Chondrocyte (in vitro differentiated cells): ENCODE measurements at regions not wholly inside any gene's neighbourhood (a gene's known extent, or its start where the extent isn't known, plus 50 kb on each side); places are given as distances from the start of the nearest gene placed in this dataset.
"Not testable (repeated sequence)": the region's sequence is repeated elsewhere in the genome, so short reads cannot be mapped to it uniquely, and the experiment has no call there.

Experiments used
- DNase-seq: peaks from one replicate; pipeline ENCODE4 v3.0.0; 2021; ENCODE audit warnings: mixed read lengths, low spot score
- H3K27ac Mint-ChIP-seq: one replicate; pipeline ENCODE4 v1.8.0; 2021; ENCODE audit warnings: mild to moderate bottlenecking, moderate library complexity, mixed read lengths; ENCODE audit not compliant: unreplicated experiment
- H3K27me3 Mint-ChIP-seq: 2 replicates; pipeline ENCODE4 v1.8.0; 2021; ENCODE audit warnings: low read depth, mixed read lengths
- H3K36me3 Mint-ChIP-seq: 2 replicates; pipeline ENCODE4 v1.8.0; 2021; ENCODE audit warnings: low read depth, mixed read lengths
- H3K4me1 Mint-ChIP-seq: 2 replicates; pipeline ENCODE4 v1.8.0; 2021; ENCODE audit warnings: low read depth, mild to moderate bottlenecking, mixed read lengths
- H3K4me3 Mint-ChIP-seq: one replicate; pipeline ENCODE4 v1.8.0; 2021; ENCODE audit warnings: mild to moderate bottlenecking, moderate library complexity, mixed read lengths; ENCODE audit not compliant: unreplicated experiment
- H3K9me3 Mint-ChIP-seq: 2 replicates; pipeline ENCODE4 v1.8.0; 2021; ENCODE audit warnings: low read depth, mixed read lengths
- CTCF ChIP-seq: fragments of 200-600 bp; sonication (generic); IDR thresholded peaks from 2 replicates; pipeline ENCODE4 v1.5.0; 2021; ENCODE audit warnings: antibody characterized with exemption, mild to moderate bottlenecking, moderate library complexity

- H3K27ac Mint-ChIP-seq: no peak overlapping the region
- peaks cover 26% of the 10 kb centered on the region for H3K27me3 Mint-ChIP-seq
- H3K9me3 Mint-ChIP-seq: no peaks in the 10 kb centered on the region
- no peak for DNase-seq
- no peaks in the 10 kb centered on the region for H3K36me3 Mint-ChIP-seq
- TF ChIP-seq CTCF: no peak
- no peak overlapping the region for H3K4me3 Mint-ChIP-seq
- peaks cover 3% of the 10 kb centered on the region for H3K4me1 Mint-ChIP-seq
These were observed 95.3 kb upstream of the OR9G4 start for GRCh38 chr11:56843816-56844215.

- H3K27ac Mint-ChIP-seq: no peak overlapping the region
- peaks cover 27% of the 10 kb centered on the region for H3K27me3 Mint-ChIP-seq
- H3K9me3 Mint-ChIP-seq: no peaks in the 10 kb centered on the region
These were observed 94.6 kb upstream of the OR9G4 start for GRCh38 chr11:56842814-56843794.

GRCh38 chr11:56841210-56841810 is 92.8 kb upstream of the OR9G4 start:
- Mint-ChIP-seq H3K9me3 (no peaks in the 10 kb centered on the region), H3K27me3 (peaks cover 23% of the 10 kb centered on the region), H3K36me3 (no peaks in the 10 kb centered on the region), H3K27ac (no peak overlapping the region), H3K4me1 (peaks cover 3% of the 10 kb centered on the region), H3K4me3 (no peak overlapping the region)
- peak; percentile 91 for TF ChIP-seq CTCF
- DNase-seq: no peak

More at GRCh38 chr11:56842814-56843794, 94.6 kb upstream of the OR9G4 start:
- Mint-ChIP-seq H3K4me1 (peaks cover 3% of the 10 kb centered on the region), H3K4me3 (no peak overlapping the region), H3K36me3 (no peaks in the 10 kb centered on the region)
- no peak for DNase-seq
- no peak for TF ChIP-seq CTCF

GRCh38 chr11:56827357-56827756 is 78.9 kb upstream of the OR9G4 start:
- H3K4me1 Mint-ChIP-seq, H3K36me3 Mint-ChIP-seq, H3K4me3 Mint-ChIP-seq, DNase-seq, H3K27ac Mint-ChIP-seq, H3K27me3 Mint-ChIP-seq: not testable (repeated sequence)
- H3K9me3 Mint-ChIP-seq: peaks cover 29% of the 10 kb centered on the region

- TF ChIP-seq CTCF: no peak
- no peak for DNase-seq
- no peaks in the 10 kb centered on the region for H3K36me3 Mint-ChIP-seq
- no peak overlapping the region for H3K4me3 Mint-ChIP-seq
- H3K27me3 Mint-ChIP-seq: no peaks in the 10 kb centered on the region
- H3K9me3 Mint-ChIP-seq: no peaks in the 10 kb centered on the region
- no peaks in the 10 kb centered on the region for H3K4me1 Mint-ChIP-seq
- no peak overlapping the region for H3K27ac Mint-ChIP-seq
These were observed 71.4 kb upstream of the OR9G4 start for GRCh38 chr11:56819916-56820315.
